DMS53 treated with DMSO at 0.1 percent for 48 hours (cell line): ENCODE measurements at regions not wholly inside any gene's neighbourhood (a gene's known extent, or its start where the extent isn't known, plus 50 kb on each side); places are given as distances from the start of the nearest gene placed in this dataset.

Experiments
- DNase-seq: peaks from one replicate; lab custom pipeline; 2025; ENCODE audit not compliant: unreplicated experiment; lab: John Stamatoyannopoulos, UW

DNA sequence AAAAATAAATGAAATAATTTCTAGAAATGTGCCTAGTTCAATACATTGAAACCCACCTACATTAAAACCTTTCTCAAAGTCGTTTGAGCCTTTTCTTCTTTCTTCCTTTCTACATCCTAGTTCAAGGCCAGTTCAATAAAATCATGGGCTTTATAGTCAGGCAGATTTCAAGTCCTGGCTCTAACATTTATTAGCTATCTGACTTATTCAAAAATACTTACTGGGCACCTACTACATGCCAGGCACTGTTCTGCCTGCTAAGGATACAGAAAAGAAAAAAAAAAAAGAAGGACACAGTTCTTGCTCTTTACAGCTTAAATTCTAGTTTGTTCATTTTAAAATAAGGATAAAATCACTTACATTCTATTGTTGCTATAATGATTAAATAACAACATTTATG, 134.2 kb upstream of the FGGY start:
- no peak for DNase-seq

DNA sequence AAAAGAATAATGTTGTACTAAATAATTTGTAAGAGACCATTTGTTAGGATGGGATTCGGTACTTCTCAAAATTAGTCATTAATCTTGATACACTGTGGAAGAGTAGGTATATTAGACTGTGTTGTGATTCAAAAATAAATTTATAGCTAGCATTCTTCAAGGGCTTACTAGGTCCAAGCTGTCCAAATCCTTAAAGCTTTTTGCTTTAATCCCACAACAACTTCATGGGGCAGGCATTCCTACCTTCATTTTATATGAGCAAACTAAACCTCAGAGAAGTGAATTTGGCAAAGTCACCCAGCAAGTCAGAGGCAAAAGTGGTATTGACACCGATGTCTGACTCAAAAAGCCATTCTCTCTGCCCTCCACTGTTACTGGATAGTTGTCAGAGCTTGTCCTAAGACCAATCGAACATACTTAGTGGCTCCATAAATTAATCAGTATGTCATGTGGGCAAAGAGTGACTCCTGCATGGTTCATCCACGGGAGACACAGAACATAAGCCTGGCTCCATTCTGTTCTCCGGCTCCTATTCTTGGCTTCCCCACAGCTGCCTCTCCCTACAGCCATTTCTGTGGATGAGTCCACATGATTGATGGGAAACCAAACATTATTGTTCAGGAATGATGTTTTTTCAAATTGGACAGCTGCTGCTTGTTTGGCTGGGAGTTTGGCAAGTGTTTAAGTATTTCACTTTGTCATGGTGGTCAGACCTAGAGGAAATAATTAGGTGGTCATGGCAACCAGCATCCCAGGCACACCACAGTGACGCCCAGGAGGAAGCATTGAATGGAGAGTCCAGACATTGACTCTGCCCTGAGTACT, 133.4 kb upstream of the FGGY start:
- DNase-seq, result no peak

DNA sequence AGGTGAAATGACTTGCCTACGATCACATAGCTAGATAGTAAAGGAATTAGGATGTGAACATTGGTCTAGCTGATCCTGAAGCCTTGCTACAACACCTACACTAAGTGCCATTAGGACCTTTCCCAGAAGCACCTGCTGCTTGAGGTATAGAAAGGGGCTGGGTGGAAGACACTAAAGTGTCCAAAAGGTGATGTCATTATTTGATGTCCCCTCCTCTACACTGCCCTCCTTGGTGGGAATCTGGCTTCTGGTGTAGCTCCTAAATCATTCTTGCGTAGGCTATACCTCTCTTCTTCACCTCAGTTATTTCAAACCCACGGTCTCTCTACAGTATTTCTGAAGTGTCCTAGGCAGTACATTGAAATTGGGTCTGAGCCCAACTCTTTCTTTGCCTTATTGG, 132.5 kb upstream of the FGGY start:
- no peak for DNase-seq

DNA sequence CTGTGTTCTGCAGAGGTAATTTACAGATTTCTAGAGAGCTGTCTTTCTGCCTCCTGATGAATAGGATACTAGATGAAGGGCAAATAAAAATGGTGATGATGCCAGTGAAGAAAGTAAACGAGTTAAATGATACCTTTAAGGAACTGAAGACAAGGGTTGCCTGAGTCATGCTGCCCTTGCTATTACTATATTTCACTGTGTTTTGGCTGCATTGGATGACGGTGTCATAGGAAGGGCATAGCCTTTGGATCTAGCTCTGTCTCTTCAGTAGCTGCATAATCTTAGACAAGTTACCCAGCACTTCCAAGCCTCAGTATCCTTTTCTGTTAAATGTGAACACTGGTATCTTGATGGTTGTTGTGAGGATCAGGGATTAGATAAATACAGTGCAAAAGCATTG, 131.5 kb upstream of the FGGY start:
- no peak for DNase-seq

DNA sequence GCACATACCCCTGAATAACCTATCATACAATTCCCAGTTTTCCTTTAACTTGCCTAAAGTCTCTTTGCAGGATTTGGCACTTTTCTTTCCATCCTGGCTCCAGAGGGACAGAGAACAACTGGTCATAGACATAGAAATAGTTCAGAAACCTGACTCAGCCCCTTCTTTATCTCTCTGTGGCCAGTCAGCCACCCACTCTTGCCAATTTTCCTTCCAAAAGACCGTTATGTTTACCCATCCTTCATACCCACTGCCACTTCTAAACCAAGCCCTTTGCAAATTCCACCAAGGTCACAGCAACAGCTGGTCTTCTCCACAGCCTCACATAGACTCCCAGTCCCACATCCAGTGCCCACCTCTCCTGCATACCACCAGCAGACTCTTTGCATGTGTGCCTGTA, 127.2 kb upstream of the FGGY start:
- DNase-seq, result no peak

DNA sequence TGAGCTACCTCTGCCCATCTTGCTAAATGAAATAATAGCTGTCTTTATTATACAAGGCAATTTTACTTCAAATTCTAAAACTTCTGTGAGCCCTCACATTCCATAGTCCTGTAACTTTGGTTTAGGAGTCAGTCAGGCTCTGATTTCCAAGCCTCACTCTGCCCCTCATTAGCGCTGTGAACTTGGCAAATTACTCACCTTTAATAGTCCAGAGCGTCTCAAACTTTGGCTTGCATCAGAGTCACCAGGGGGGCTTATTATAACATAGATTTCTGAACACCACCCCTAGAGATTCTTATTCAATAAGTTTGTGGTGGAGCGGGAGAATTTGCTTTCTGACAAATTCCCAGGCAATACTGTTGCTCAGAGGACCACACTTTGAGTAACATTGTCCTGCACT, 126.2 kb upstream of the FGGY start:
- no peak for DNase-seq

DNA sequence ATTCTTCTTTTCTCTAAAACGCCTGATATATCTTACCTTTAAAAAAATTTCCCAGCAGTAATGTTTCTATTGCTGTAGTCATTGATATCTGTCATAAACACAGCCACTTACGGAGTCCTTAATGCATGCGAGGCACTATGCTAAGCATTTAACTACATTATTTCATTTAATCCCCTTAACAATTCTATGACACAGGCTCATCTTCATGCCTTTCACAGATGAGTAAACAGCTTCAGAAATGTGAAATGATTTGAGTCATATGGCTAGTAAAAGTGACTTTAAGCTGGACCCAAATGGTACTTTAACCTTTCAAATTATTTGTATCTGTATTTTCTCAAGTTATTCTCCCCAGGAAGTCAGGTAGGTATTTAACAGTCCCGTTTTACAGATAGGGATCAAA, 125.1 kb upstream of the FGGY start:
- no peak for DNase-seq

DNA sequence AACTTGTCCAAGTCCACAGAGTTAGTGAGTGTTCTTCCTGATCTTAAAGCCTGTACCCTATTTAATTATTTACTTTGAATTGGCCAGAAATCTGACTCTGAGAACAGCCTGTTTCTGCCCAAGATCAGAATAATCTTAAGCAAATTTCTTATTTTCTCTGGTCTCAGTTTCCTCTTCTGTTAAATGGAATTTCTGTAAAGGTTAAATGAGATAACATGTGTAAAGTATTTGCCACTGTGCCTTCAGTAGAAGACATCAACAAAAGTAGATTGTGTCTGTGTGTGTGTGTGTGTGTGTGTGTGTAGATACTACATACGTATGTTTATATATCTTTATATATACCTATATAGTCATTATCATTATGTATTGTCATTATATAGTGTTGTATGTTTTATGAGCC, 124.2 kb upstream of the FGGY start:
- DNase-seq, result no peak

DNA sequence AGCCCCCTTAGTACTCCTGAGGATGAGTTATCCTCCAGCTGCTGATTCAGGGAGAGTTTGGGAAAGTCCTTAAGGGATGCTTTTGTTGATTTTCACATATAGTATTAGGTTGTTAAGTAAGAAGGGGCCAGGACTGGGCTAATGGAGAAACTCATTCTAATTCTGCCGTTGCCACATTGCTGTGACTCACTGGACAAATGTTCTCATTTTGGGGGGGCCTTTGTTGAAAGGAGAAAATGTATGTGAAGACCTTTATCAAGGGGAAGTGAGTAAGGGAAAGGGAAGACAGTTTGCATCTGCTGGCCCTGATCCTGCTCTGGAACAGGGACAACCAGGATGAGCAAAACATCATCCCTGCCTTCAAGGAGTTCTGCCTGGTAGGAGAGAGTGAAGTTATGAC, 123.2 kb upstream of the FGGY start:
- DNase-seq, result no peak

DNA sequence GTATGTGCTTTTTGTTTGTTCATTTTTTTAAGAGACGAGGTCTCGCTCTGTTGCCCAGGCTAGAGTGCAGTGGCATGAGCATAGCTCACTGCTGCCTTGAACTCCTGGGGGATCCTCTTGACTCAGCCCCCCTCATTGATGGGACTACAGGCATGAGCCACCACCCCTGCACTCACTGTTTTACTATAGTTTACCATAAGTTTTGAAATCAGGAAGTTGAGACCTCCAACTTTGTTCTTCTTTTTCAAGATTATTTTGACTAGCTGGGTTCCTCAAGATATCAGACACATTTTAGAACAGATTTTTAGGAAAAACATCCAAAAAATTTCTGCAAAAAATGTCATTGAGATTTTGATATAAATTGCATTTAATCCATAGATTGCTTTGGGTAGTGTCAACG, 120.4 kb upstream of the FGGY start:
- no peak for DNase-seq

DNA sequence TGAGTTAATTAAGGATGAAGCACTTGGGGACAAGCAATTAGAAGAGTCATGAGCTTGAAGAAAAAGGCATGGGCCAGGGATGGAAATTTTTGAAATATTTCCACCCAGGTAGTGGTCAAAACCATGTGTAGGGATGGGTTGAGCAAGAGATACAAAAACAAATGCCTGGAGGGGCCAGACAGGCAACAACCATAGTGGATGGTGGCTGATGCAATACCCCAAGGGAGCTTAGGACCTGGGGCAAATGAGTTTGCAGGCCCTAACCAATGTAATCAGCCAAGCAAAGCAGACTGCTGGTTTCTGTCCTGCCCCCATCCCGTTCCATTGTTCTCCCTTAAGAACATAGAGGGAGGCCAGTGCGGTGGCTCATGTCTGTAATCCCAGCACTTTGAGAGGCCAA, 119.1 kb upstream of the FGGY start:
- DNase-seq, result no peak

DNA sequence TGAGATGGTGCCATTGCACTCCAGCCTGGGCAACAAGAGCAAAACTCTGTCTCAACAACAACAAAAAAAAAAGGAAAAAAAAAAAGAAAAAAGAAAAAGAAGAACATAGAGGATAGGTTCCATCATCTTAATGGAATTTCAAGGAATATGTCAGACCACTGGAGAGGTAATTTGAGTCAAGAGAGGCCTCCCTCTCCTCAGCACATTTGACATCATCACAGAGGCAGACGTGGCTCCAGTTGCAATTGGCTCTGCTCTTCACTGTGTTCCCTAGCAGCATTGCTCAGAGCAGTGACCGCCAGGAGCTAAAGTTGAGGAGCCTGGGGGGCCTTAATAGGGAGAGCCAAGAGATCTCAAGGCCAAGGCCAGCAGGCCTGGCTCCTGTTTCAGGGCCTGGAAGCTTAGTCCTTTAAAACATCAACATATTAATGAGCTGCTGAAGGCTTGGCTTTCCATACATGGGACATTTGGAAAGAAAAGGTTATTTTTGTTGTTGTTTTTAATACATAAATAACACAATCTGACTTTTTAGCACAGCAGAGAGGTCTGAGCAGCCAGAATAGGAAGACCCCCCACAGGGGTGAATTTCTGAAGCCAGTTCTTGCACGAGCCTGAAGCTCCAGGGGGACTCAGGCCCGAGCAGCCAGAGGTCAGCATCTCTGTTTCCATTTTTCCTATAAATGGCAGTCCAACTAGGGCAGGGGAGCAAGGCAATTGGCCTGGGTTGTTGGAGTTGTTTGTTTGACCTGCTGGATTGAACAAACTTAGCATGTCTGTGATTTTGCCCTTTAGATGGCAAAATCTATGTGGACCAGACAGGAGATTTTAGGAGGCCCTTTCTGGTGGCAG, 118.3 kb upstream of the FGGY start:
- DNase-seq, result no peak

DNA sequence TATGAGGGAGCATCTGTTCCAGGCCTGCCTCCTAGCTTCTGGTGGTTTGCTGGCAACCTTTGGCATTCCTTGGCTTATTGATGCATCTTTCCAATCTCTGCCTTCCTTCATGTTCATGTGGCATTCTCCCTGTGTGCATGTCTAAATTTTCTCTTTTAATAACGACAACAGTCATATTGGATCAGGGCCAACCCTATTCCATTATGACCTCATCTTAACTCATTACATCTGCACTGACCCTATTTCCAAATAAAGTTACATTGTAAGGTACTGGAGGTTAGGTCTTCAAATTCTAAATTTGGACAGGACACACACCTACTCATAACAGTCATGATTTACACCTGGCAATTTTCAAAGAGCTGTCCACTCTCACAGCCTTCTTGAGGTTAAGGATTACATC, 117.2 kb upstream of the FGGY start:
- no peak for DNase-seq

DNA sequence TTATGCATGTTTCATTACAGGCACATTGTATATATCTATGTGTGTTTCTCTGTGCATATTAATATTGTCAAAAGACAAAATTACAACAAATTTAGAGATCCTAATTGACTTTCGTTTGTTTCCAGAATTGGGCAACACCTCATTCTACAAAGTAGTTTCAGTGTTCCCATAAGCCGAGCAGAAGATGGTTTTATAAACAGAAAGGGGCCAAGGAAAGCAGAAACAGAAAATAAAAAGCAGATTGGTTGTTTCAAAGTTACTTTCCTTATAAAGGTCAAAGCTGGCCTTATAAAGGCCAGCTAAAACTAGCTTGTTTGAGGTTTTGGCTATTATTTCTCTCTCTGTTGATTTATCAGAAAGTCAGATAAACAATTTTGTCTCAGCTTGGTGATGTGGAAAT, 116.2 kb upstream of the FGGY start:
- DNase-seq, result no peak

DNA sequence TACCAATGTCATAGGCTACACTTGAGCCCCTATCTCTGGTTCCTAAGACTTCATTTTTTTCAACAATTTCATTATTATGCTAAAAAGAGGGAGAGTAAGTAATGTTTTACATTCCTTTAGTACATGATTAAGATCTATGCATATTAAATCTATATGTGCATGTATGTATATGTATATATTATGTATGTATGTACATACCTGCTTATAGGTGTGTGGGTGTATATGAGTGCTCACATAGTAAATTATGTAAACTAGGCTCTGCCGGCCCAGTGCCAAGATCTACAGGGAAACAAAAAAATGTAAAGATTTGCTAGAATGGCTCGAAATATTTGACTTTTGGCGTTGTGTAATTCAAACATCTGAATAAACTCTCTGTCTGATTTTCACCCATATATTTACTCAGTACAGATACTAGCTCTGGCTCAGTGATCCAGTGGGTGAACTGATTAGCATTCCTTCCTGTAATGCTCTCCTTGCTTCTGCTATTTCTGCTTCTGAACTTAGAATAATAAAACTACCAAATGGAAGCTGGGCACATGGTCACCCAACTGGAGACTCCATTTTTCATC, 113.1 kb upstream of the FGGY start:
- DNase-seq, result no peak

DNA sequence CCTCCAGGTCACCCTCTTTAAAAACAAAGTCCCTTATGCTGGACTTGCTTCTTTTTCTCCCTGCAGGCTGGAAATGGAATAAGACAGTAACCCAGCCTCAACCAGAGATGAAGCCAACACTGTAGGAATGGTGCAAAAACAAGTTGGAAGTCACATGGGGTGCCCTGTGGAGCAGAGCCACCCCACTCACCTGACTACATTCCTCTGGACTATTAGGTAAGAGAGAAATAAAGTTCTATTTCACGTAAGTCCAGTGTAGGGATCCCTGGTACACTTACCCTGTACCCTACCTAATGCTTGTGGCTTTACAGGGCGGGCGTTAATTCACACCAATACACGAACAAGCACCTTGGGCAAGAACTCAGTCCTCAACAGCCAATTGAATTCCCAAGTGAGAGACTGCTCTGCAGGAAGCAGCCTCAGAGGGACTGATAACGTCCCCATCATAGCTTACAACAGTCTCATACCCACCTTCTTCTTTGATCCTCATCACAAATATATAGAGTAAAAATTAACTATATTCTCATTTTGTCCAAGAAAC, 112.5 kb upstream of the FGGY start:
- DNase-seq, result no peak

DNA sequence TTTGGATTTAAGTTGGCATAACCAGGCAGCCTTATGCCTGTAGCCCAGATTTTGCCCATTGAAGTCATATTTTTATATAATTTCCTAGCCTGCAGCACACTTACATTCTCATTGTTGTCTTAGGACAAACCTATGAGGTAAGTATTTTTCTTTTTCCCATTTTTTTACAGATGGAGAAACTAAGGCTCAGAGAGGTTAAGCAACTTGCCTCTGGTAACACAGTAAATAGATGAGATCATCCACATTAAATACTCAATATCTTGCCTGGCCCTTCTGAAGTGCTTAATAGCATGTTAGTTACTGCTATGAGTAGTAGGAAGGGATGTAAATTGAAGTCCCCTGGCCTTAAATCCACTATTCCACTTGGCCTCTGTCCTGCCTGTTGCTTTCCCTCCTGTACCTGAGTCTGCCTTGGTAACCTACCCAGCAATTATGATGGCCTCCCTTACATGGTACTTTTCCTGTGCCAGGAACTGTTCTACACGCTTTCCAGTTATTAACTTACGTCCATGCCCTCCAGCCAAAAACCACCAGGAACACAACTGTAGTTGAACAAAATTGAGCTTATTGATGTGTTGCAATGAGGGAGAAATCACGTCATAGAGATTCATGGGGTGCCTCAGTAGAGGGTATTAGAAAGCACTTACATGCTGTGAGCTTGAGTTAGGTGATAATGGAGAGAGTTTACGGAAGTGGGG, 111.6 kb upstream of the FGGY start:
- no peak for DNase-seq

DNA sequence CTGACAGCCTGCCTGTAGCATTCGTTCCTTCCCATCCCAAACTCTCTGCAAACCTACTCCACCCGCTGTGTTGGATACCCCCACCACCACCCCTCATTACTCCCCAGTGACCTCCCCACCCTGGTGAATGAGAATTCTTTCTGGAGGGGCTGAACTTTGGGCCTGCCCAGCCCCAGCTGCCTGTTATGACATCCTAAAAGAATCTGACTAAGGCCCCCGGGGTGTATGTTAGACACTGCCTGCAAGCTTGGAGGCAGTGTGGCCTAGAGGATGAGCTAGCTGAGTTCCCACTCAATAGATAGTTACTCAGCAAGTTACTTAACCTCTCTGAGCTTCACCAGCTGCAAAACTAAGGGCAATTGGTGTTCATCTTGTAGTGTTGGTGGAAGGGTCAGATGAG, 110.2 kb upstream of the FGGY start:
- no peak for DNase-seq

DNA sequence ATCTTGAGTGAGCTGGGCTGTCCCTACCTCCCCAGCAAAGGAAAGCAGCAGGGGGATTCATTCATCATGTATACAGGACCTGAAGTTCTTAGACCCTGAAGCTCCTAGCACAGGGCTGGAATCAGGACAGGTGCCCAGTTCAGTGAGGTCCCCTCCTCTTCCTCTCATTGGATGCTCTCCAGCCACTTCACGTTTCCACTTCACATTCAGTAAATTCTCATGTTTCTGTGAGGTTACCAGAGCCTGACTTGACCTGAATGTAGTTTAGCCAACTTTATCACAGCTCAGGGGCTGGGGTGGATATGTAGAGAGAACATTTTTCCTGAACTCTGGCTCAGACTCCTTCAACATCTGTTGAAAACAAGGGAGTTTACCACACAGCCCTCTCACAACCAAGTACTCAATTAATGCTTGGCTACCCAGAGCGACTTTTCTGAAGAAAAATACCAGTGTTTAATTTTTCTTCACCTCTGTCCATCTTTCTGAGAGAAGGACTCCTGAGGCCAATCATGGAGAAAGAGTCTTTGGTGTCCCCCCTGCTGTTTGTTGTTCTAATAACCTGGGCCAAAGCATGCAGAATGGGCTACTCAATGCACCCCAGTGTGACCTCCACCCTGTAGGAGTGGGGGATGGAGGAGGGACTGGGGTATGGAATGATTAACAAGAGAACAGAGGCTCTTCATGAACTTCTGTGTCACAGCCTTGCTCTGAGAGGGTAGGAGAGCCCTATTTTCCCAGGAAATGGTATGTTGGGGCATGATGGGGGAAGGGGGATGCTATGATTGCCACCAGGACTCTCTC, 108.3 kb upstream of the FGGY start:
- DNase-seq, result peak; percentile 39

DNA sequence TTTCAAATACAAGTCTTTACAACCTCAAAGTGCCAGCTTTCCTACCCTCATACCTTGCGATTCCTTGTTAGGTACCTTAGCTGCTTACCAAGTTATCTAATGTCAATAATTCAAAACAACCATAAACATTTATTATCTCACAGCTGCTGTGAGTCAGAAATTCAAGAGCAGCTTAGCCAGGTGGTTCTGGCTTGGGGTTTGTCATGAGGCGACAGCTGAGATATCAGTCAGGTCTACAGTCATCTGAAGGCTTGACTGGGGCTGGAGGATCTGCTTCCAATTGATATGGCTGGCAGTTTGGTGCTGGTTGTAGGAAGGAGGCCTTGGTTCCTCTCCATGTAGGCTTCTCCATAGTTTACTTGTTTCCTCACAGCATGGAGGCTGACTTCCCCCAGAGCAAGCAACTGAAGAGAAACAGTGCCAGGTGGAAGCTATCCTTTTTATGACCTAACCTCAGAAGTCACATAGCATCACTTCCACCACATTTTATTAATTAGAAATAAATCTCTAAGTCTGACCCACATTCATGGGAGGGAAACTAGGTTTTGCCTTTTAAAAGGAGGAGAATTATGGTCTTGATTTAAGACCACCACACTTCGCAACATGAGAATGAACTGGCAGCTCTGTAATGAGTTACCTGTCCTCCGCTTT, 103.3 kb upstream of the FGGY start:
- DNase-seq, result peak; percentile 14
